ENCODE measurements at regions not wholly inside any gene's neighbourhood (a gene's known extent, or its start where the extent isn't known, plus 50 kb on each side); places are given as distances from the start of the nearest gene placed in this dataset.

DNA sequence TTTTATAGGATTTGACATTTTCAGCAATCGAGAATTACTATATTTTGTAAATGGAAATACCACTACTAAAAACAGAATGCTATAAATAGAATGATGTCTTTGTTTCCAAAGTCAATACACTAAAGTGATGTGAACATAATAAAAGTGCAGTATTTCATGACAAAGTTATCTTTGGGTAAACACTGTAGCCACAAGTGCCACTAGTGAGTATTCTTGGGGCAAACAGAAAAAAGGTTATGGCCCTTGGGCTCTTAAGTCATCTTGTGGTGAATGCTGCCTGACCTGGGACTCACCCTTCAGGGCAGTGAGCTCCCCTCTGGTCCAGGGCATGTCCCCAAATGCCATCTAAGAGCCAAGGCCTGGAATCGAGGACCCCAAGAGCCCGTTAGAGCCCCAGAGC is 99.2 kb upstream of the KYNU start:
- TF ChIP-seq, protein P1, sequence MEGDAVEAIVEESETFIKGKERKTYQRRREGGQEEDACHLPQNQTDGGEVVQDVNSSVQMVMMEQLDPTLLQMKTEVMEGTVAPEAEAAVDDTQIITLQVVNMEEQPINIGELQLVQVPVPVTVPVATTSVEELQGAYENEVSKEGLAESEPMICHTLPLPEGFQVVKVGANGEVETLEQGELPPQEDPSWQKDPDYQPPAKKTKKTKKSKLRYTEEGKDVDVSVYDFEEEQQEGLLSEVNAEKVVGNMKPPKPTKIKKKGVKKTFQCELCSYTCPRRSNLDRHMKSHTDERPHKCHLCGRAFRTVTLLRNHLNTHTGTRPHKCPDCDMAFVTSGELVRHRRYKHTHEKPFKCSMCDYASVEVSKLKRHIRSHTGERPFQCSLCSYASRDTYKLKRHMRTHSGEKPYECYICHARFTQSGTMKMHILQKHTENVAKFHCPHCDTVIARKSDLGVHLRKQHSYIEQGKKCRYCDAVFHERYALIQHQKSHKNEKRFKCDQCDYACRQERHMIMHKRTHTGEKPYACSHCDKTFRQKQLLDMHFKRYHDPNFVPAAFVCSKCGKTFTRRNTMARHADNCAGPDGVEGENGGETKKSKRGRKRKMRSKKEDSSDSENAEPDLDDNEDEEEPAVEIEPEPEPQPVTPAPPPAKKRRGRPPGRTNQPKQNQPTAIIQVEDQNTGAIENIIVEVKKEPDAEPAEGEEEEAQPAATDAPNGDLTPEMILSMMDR (conservative IDR thresholded peaks at IDR 0.05 in 1 of 2, IDR thresholded peaks at IDR 0.05 in 1 of 2; ENCODE audit: low read depth in 1 of 2, low read length in 2 of 2), result no peak
- no peak for TF ChIP-seq EZH2 (IDR thresholded peaks at IDR 0.05; ENCODE audit: low read length, missing control alignments)
- Histone ChIP-seq H3K4me3 (replicated peaks in 1 of 4; ENCODE audit: control extremely low read depth in 1 of 4, insufficient read depth in 1 of 4, low read depth in 3 of 4, low read length in 4 of 4) (no peak overlapping the region), H4K20me1 (ENCODE audit: control insufficient read depth, extremely low read depth, insufficient read depth, low read length) (no peaks in the 10 kb centered on the region)

DNA sequence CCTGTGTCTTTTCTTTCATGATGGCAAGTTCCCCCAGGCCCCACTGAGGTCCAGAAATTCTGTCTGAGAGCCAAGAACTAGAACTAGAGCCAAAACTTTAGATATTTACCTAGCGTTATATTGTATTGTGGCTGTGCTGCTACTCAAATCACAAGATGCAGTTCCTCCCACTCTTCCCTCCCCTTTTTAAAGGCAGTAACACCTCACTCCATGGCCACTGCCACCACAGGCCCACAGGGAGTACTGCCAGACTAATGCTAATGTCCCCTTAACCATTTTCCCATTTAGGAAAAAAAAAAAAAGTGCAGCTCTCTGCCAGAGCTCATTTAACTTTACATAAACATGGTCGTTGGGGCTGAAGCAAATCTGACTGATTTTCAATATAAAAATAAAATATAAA is 99.7 kb upstream of the KYNU start:
- TF ChIP-seq, protein P1 (conservative IDR thresholded peaks at IDR 0.05 in 1 of 2, IDR thresholded peaks at IDR 0.05 in 1 of 2; ENCODE audit: low read depth in 1 of 2, low read length in 2 of 2), result no peak
- TF ChIP-seq EZH2 (IDR thresholded peaks at IDR 0.05; ENCODE audit: low read length, missing control alignments), result no peak
- Histone ChIP-seq H2AFZ (ENCODE audit: low read length) (no peak overlapping the region), H3K4me1 (ENCODE audit: control insufficient read depth, extremely low read depth, insufficient read depth, low read length) (no peaks in the 10 kb centered on the region), H3K9me3 (ENCODE audit: control insufficient read depth, insufficient read depth, low read depth, low read length) (no peaks in the 10 kb centered on the region), H3K79me2 (ENCODE audit: control insufficient read depth, insufficient read depth, low read length) (no peaks in the 10 kb centered on the region), H3K27me3 (ENCODE audit: control insufficient read depth, insufficient read depth, low read length) (no peaks in the 10 kb centered on the region), H3K4me2 (ENCODE audit: extremely low read depth, insufficient read depth, low read length) (no peak overlapping the region), H3K9ac (ENCODE audit: insufficient read depth, low read length) (no peak overlapping the region), H3K4me3 (replicated peaks in 1 of 4; ENCODE audit: control extremely low read depth in 1 of 4, insufficient read depth in 1 of 4, low read depth in 3 of 4, low read length in 4 of 4) (no peak overlapping the region), H3K36me3 (ENCODE audit: control insufficient read depth, insufficient read depth, low read length) (no peaks in the 10 kb centered on the region), H4K20me1 (ENCODE audit: control insufficient read depth, extremely low read depth, insufficient read depth, low read length) (no peaks in the 10 kb centered on the region), H3K27ac (ENCODE audit: insufficient read depth, low read length) (no peak overlapping the region)
- DNase-seq (ENCODE audit: low read depth in 2 of 2), result no peak

More for the DNA sequence above, 99.2 kb upstream of the KYNU start:
- DNase-seq (ENCODE audit: low read depth in 2 of 2), result no peak
- Histone ChIP-seq H2AFZ (ENCODE audit: low read length) (no peak overlapping the region), H3K27ac (ENCODE audit: insufficient read depth, low read length) (no peak overlapping the region), H3K4me2 (ENCODE audit: extremely low read depth, insufficient read depth, low read length) (no peak overlapping the region), H3K27me3 (ENCODE audit: control insufficient read depth, insufficient read depth, low read length) (no peaks in the 10 kb centered on the region), H3K9me3 (ENCODE audit: control insufficient read depth, insufficient read depth, low read depth, low read length) (no peaks in the 10 kb centered on the region), H3K79me2 (ENCODE audit: control insufficient read depth, insufficient read depth, low read length) (no peaks in the 10 kb centered on the region), H3K36me3 (ENCODE audit: control insufficient read depth, insufficient read depth, low read length) (no peaks in the 10 kb centered on the region), H3K4me1 (ENCODE audit: control insufficient read depth, extremely low read depth, insufficient read depth, low read length) (no peaks in the 10 kb centered on the region), H3K9ac (ENCODE audit: insufficient read depth, low read length) (no peak overlapping the region)

DNA sequence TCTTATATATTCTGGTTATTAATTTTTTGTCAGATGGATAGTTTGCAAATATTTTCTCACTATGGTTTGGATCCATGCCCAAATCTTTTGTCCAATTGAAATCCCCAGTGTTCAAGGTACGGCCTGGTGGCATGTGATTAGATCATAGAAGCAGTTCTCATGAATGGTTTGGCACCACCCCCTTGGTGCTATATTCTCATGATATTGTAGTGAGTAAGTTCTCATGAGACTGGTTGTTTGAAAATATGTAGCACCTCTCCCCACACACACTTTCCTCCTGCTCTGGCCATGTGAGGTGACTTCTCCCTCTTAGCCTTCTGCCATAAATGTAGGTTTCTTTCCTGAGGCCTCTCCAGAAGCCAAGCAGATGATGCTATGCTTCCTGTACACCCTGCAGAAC is 107.7 kb upstream of the KYNU start:
- TF ChIP-seq EZH2 (IDR thresholded peaks at IDR 0.05; ENCODE audit: low read length, missing control alignments), result no peak
- TF ChIP-seq, protein P1 (conservative IDR thresholded peaks at IDR 0.05 in 1 of 2, IDR thresholded peaks at IDR 0.05 in 1 of 2; ENCODE audit: low read depth in 1 of 2, low read length in 2 of 2), result no peak
- peak in 1 of 2 donors; percentile 2 for DNase-seq (ENCODE audit: low read depth in 2 of 2)
- H3K36me3 ChIP-seq (ENCODE audit: control insufficient read depth, insufficient read depth, low read length), result no peaks in the 10 kb centered on the region
- no peaks in the 10 kb centered on the region for H3K4me1 ChIP-seq (ENCODE audit: control insufficient read depth, extremely low read depth, insufficient read depth, low read length)
- H3K9ac ChIP-seq (ENCODE audit: insufficient read depth, low read length), result no peak overlapping the region
- H4K20me1 ChIP-seq (ENCODE audit: control insufficient read depth, extremely low read depth, insufficient read depth, low read length), result no peaks in the 10 kb centered on the region
- no peaks in the 10 kb centered on the region for H3K27me3 ChIP-seq (ENCODE audit: control insufficient read depth, insufficient read depth, low read length)
- no peak overlapping the region for H3K27ac ChIP-seq (ENCODE audit: insufficient read depth, low read length)
- H3K79me2 ChIP-seq (ENCODE audit: control insufficient read depth, insufficient read depth, low read length), result no peaks in the 10 kb centered on the region
- no peak overlapping the region for H3K4me3 ChIP-seq (replicated peaks in 1 of 4; ENCODE audit: control extremely low read depth in 1 of 4, insufficient read depth in 1 of 4, low read depth in 3 of 4, low read length in 4 of 4)
- no peaks in the 10 kb centered on the region for H3K9me3 ChIP-seq (ENCODE audit: control insufficient read depth, insufficient read depth, low read depth, low read length)
- H3K4me2 ChIP-seq (ENCODE audit: extremely low read depth, insufficient read depth, low read length), result no peak overlapping the region
- H2AFZ ChIP-seq (ENCODE audit: low read length), result no peak overlapping the region
